ENCODE measurements at regions not wholly inside any gene's neighbourhood (a gene's known extent, or its start where the extent isn't known, plus 50 kb on each side); places are given as distances from the start of the nearest gene placed in this dataset.
A peak's percentile ranks its signal among the peaks of the same experiment; 100 is the strongest.

GRCh38 chr6:27795697-27796494 is 116.3 kb downstream of the OR2B2 start:
- no peaks in the 10 kb centered on the region for H3K9me3 Mint-ChIP-seq
- Histone ChIP-seq H4K91ac (ENCODE audit: insufficient read length, low read depth, low read length) (no peak overlapping the region), H3K23me2 (ENCODE audit: insufficient read length, low read depth, low read length, poor library complexity, severe bottlenecking) (peaks cover 14% of the 10 kb centered on the region), H3K4ac (ENCODE audit: low read depth, low read length) (no peak overlapping the region), H4K8ac (replicated peaks; ENCODE audit: insufficient read length, low read depth, low read length) (no peak overlapping the region), H3K4me1 (ENCODE audit: insufficient read depth, low read length) (peaks cover 3% of the 10 kb centered on the region; the same call in 1 of the 2 replicates), H2BK15ac (ENCODE audit: low read depth, low read length) (no peak overlapping the region), H2BK5ac (ENCODE audit: insufficient read length, low read length) (no peak overlapping the region), H2BK120ac (ENCODE audit: low read depth, low read length, poor library complexity, severe bottlenecking) (no peak overlapping the region), H3K27me3 (ENCODE audit: insufficient read depth, low read length) (no peaks in the 10 kb centered on the region), H3K27ac (ENCODE audit: insufficient read length, low read depth, low read length) (peak overlapping the region; percentile 71), H2BK20ac (ENCODE audit: low read depth, low read length, poor library complexity, severe bottlenecking) (no peak overlapping the region), H2AK5ac (ENCODE audit: insufficient read length, low read length) (peak overlapping the region; percentile 97), H3T11ph (ENCODE audit: low read length) (no peak overlapping the region), H2AFZ (ENCODE audit: low read length) (peak overlapping the region; percentile 65), H3K9ac (ENCODE audit: extremely low read depth, insufficient read length, low read length) (peak overlapping the region; percentile 50), H3K14ac (ENCODE audit: insufficient read depth, low read length) (0 out of 2 replicates have a peak overlapping the region, but pooled peaks have one; percentile 29), H3K18ac (ENCODE audit: insufficient read length, low read depth, low read length) (peak overlapping the region; percentile 67), H3K79me1 (ENCODE audit: insufficient read depth, low read depth, low read length, poor library complexity, severe bottlenecking) (no peaks in the 10 kb centered on the region), H3K4me2 (ENCODE audit: insufficient read depth, insufficient read length, low read length) (peak overlapping the region; percentile 47), H3K56ac (ENCODE audit: insufficient read length, low read depth, low read length) (no peak overlapping the region), H2BK12ac (ENCODE audit: insufficient read length, low read depth, low read length) (no peak overlapping the region), H4K20me1 (ENCODE audit: control insufficient read depth, insufficient read depth, insufficient read length) (no peaks in the 10 kb centered on the region), H4K5ac (ENCODE audit: insufficient read length, low read depth, low read length) (peak overlapping the region; percentile 64), H3K23ac (ENCODE audit: insufficient read length, low read depth, low read length) (peak overlapping the region; percentile 79), H3K79me2 (ENCODE audit: insufficient read depth, low read length) (no peaks in the 10 kb centered on the region), H3K9me3 (ENCODE audit: control insufficient read depth, low read depth, low read length) (no peaks in the 10 kb centered on the region)
- no peak overlapping the region; a peak in 3 of 7 replicates for H3K27ac Mint-ChIP-seq
- H3K4me3 Mint-ChIP-seq = peak overlapping the region in 1 of 2 experiments; percentile 40; a peak in 3 of 5 replicates
- H3K36me3 Mint-ChIP-seq (ENCODE audit: insufficient read depth in 1 of 3, low read depth in 3 of 3) = no peaks in the 10 kb centered on the region
- TF ChIP-seq, protein P1, sequence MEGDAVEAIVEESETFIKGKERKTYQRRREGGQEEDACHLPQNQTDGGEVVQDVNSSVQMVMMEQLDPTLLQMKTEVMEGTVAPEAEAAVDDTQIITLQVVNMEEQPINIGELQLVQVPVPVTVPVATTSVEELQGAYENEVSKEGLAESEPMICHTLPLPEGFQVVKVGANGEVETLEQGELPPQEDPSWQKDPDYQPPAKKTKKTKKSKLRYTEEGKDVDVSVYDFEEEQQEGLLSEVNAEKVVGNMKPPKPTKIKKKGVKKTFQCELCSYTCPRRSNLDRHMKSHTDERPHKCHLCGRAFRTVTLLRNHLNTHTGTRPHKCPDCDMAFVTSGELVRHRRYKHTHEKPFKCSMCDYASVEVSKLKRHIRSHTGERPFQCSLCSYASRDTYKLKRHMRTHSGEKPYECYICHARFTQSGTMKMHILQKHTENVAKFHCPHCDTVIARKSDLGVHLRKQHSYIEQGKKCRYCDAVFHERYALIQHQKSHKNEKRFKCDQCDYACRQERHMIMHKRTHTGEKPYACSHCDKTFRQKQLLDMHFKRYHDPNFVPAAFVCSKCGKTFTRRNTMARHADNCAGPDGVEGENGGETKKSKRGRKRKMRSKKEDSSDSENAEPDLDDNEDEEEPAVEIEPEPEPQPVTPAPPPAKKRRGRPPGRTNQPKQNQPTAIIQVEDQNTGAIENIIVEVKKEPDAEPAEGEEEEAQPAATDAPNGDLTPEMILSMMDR (conservative IDR thresholded peaks at IDR 0.05) = peak; percentile 83
- peaks cover 9 to 21% of the 10 kb centered on the region in 2 experiments for H3K4me1 Mint-ChIP-seq
- WGBS (ENCODE audit: extremely low coverage, insufficient read length, low lambda C conversion rate) = no CpG with 5 or more reads among the region's 5 CpGs
- peaks cover 5% of the 10 kb centered on the region for H3K27me3 Mint-ChIP-seq (ENCODE audit: low read depth)
- no peak for DNase-seq
